Stimulated activated CD8-positive, alpha-beta memory T cell treated with anti-CD3 and anti-CD28 coated beads, Interleukin-2, amount 100 ng/mL, for 1 hour (primary cell): ENCODE measurements at regions not wholly inside any gene's neighbourhood (a gene's known extent, or its start where the extent isn't known, plus 50 kb on each side); places are given as distances from the start of the nearest gene placed in this dataset.
"Not testable (repeated sequence)": the region's sequence is repeated elsewhere in the genome, so short reads cannot be mapped to it uniquely, and the experiment has no call there.

ENCODE experiments used
- DNase-seq, 2 donors: peaks; one replicate each; pipeline ENCODE4 v3.0.0-alpha.2; 2020; ENCODE audit warnings: low read depth in 2 of 2

- no peak for DNase-seq
Measured at GRCh38 chr2:190742431-190742830, 93.5 kb downstream of the NAB1 start.

- DNase-seq, result no peak
Measured at GRCh38 chr2:190744041-190744440, 95.2 kb downstream of the NAB1 start.

- no peak for DNase-seq
Measured at GRCh38 chr2:190746971-190747761, 98.3 kb downstream of the NAB1 start.

- no peak for DNase-seq
Measured at GRCh38 chr2:190748966-190749365, 100.1 kb downstream of the NAB1 start.

- no peak for DNase-seq
Measured at GRCh38 chr2:190755772-190756415, 107.0 kb downstream of the NAB1 start.

GRCh38 chr2:190759749-190760213 is 110.9 kb downstream of the NAB1 start:
- no peak for DNase-seq

GRCh38 chr2:190760353-190761150 is 111.7 kb downstream of the NAB1 start:
- not testable (repeated sequence) for DNase-seq

GRCh38 chr2:190761216-190761615 is 112.3 kb downstream of the NAB1 start:
- not testable (repeated sequence) for DNase-seq

- DNase-seq, result no peak
Measured at GRCh38 chr2:190762566-190762965, 113.7 kb downstream of the NAB1 start.

GRCh38 chr2:190763100-190763499 is 114.2 kb downstream of the NAB1 start:
- no peak for DNase-seq

GRCh38 chr2:190763901-190764514 is 115.1 kb downstream of the NAB1 start:
- no peak for DNase-seq

- no peak for DNase-seq
Measured at GRCh38 chr2:190765386-190766173, 115.0 kb upstream of the GLS start.

- no peak for DNase-seq
Measured at GRCh38 chr2:190766174-190766572, 114.4 kb upstream of the GLS start.

GRCh38 chr2:190766595-190766994 is 114.0 kb upstream of the GLS start:
- no peak for DNase-seq

GRCh38 chr2:190767821-190768220 is 112.8 kb upstream of the GLS start:
- DNase-seq, result no peak

GRCh38 chr2:190769258-190769657 is 111.4 kb upstream of the GLS start:
- no peak for DNase-seq

- no peak for DNase-seq
Measured at GRCh38 chr2:190771726-190772125, 108.9 kb upstream of the GLS start.

GRCh38 chr2:190780594-190780993 is 100.0 kb upstream of the GLS start:
- DNase-seq, result no peak

- DNase-seq, result peak in 1 of 2 donors; percentile 24
Measured at GRCh38 chr2:190781604-190782198, 98.9 kb upstream of the GLS start.

- no peak for DNase-seq
Measured at GRCh38 chr2:190782264-190782663, 98.4 kb upstream of the GLS start.
